ENCODE measurements at regions not wholly inside any gene's neighbourhood (a gene's known extent, or its start where the extent isn't known, plus 50 kb on each side); places are given as distances from the start of the nearest gene placed in this dataset.

GRCh38 chr9:71331603-71332002 is 210.2 kb upstream of the TRPM3 start:
- H3K4me1 ChIP-seq, result no peaks in the 10 kb centered on the region
- ChIA-PET CTCF (interaction anchor here (1.2 kb wide), 1 partner anchor 46 kb away, joined by 4 read pairs; no protein-coding TSS in a partner anchor), POLR2A (no interaction called here)
- ATAC-seq, result no peak
- H3K4me2 ChIP-seq, result no peak overlapping the region
- no peaks in the 10 kb centered on the region for H3K9me3 ChIP-seq
- no peak overlapping the region for H3K4me3 ChIP-seq
- no peak for DNase-seq (ENCODE audit: low read depth in 1 of 2, low spot score in 1 of 2)
- H3K27ac ChIP-seq, result no peak overlapping the region
- no peak for FAIRE-seq
- WGBS (ENCODE audit: missing lambda C conversion rate), result 14% methylated on average over 2 of the region's 2 CpGs
- no peak for TF ChIP-seq POLR2A (IDR thresholded peaks at IDR 0.05; ENCODE audit: low read length)
- TF ChIP-seq JUNB (IDR thresholded peaks at IDR 0.05), result no peak
- TF ChIP-seq RCOR1 (IDR thresholded peaks at IDR 0.05; ENCODE audit: low read depth, low read length), result no peak
- TF ChIP-seq BHLHE40 (IDR thresholded peaks at IDR 0.05; ENCODE audit: low read depth, low read length), result no peak
- TF ChIP-seq PHF8 (IDR thresholded peaks at IDR 0.05; ENCODE audit: borderline replicate concordance, low read depth), result no peak
- TF ChIP-seq CBX2 (IDR thresholded peaks at IDR 0.05; ENCODE audit: borderline replicate concordance, low read depth), result no peak
- no peak for TF ChIP-seq EHMT2 (IDR thresholded peaks at IDR 0.05; ENCODE audit: low read depth)
- no peak for TF ChIP-seq TFCP2L1 (CRISPR knock-in tag; IDR thresholded peaks at IDR 0.05)
- TF ChIP-seq FOSB (CRISPR knock-in tag; IDR thresholded peaks at IDR 0.05), result no peak
- no peak for TF ChIP-seq POLR2AphosphoS2 (conservative IDR thresholded peaks at IDR 0.05; ENCODE audit: low read length)
- TF ChIP-seq HEYL (CRISPR knock-in tag; IDR thresholded peaks at IDR 0.05), result no peak
- no peak for TF ChIP-seq PBX3 (IDR thresholded peaks at IDR 0.05)
- TF ChIP-seq NR3C1 (IDR thresholded peaks at IDR 0.05), result no peak
- no peak for TF ChIP-seq FOXS1 (CRISPR knock-in tag; IDR thresholded peaks at IDR 0.05)
- TF ChIP-seq EP300 (IDR thresholded peaks at IDR 0.05), result no peak
- TF ChIP-seq ELK1 (IDR thresholded peaks at IDR 0.05; ENCODE audit: low read depth, low read length), result no peak
- TF ChIP-seq KDM1A (IDR thresholded peaks at IDR 0.05; ENCODE audit: low read depth), result no peak
- no peak for TF ChIP-seq CHD4 (IDR thresholded peaks at IDR 0.05; ENCODE audit: borderline replicate concordance)
- no peak for TF ChIP-seq ZSCAN20 (CRISPR knock-in tag; IDR thresholded peaks at IDR 0.05)

GRCh38 chr9:71329873-71330272 is 208.5 kb upstream of the TRPM3 start:
- 7% methylated on average over 3 of the region's 3 CpGs for WGBS (ENCODE audit: missing lambda C conversion rate)
- no peak for ATAC-seq
- Histone ChIP-seq H3K4me1 (no peaks in the 10 kb centered on the region), H3K4me2 (no peak overlapping the region), H3K9me3 (no peaks in the 10 kb centered on the region), H3K4me3 (no peak overlapping the region), H3K27ac (no peak overlapping the region)
- TF ChIP-seq TFCP2L1 (CRISPR knock-in tag; IDR thresholded peaks at IDR 0.05), result no peak
- no peak for TF ChIP-seq PBX3 (IDR thresholded peaks at IDR 0.05)
- no peak for TF ChIP-seq ZC3H11A (IDR thresholded peaks at IDR 0.05)
- no peak for TF ChIP-seq HOXB13 (CRISPR knock-in tag; IDR thresholded peaks at IDR 0.05; ENCODE audit: low read depth)
- TF ChIP-seq JUNB (IDR thresholded peaks at IDR 0.05), result no peak
- TF ChIP-seq ESRRA (IDR thresholded peaks at IDR 0.05; ENCODE audit: borderline replicate concordance, low read length), result no peak
- TF ChIP-seq CHD4 (IDR thresholded peaks at IDR 0.05; ENCODE audit: borderline replicate concordance), result no peak
- no peak for TF ChIP-seq MAZ (IDR thresholded peaks at IDR 0.05; ENCODE audit: borderline replicate concordance, low read depth, low read length)
- no peak for TF ChIP-seq CHD2 (IDR thresholded peaks at IDR 0.05; ENCODE audit: low read length, partially characterized antibody)
- TF ChIP-seq CBX8 (IDR thresholded peaks at IDR 0.05), result no peak
- no peak for TF ChIP-seq FOSB (CRISPR knock-in tag; IDR thresholded peaks at IDR 0.05)
- POLR2A ChIA-PET, result no interaction called here
- CTCF ChIA-PET, result interaction anchor here (0.7 kb wide), 1 partner anchor 18 kb away, joined by 3 read pairs; no protein-coding TSS in a partner anchor
- no peak for FAIRE-seq
- DNase-seq (ENCODE audit: low read depth in 1 of 2, low spot score in 1 of 2), result no peak

Measured in A549 (cell line).